Smooth muscle cell (in vitro differentiated cells): ENCODE measurements at regions not wholly inside any gene's neighbourhood (a gene's known extent, or its start where the extent isn't known, plus 50 kb on each side); places are given as distances from the start of the nearest gene placed in this dataset.
A peak's percentile ranks its signal among the peaks of the same experiment; 100 is the strongest.

Experiments used
- DNase-seq: peaks from one replicate; lab custom pipeline; 2025; ENCODE audit not compliant: unreplicated experiment; lab: John Stamatoyannopoulos, UW
- H2AFZ ChIP-seq: fragments of 200-600 bp; sonication (generic); 2 replicates; pipeline ENCODE4 v1.6.0; 2016; ENCODE audit warnings: antibody characterized with exemption, low read depth, mild to moderate bottlenecking
- H3F3A ChIP-seq: fragments of 200-600 bp; sonication (generic); 2 replicates; pipeline ENCODE4 v1.6.0; 2017; ENCODE audit warnings: antibody characterized with exemption, low read depth
- H3K27ac ChIP-seq: fragments of 200-600 bp; sonication (generic); 2 replicates; pipeline ENCODE4 v1.5.1; 2016; ENCODE audit warnings: low read depth, mild to moderate bottlenecking
- H3K27me3 ChIP-seq: fragments of 200-600 bp; sonication (generic); 2 replicates; pipeline ENCODE4 v1.6.1; 2016; ENCODE audit warnings: low read depth, mild to moderate bottlenecking
- H3K36me3 ChIP-seq: fragments of 200-600 bp; sonication (generic); 2 replicates; pipeline ENCODE4 v1.5.1; 2016; ENCODE audit warnings: low read depth
- H3K4me1 ChIP-seq: fragments of 200-600 bp; sonication (generic); 2 replicates; pipeline ENCODE4 v1.5.1; 2016; ENCODE audit warnings: low read depth
- H3K4me2 ChIP-seq: fragments of 200-600 bp; sonication (generic); 2 replicates; pipeline ENCODE4 v1.6.0; 2016; ENCODE audit warnings: mild to moderate bottlenecking
- H3K4me3 ChIP-seq: fragments of 200-600 bp; sonication (generic); 2 replicates; pipeline ENCODE4 v1.5.1; 2016; ENCODE audit warnings: mild to moderate bottlenecking
- H3K79me2 ChIP-seq: fragments of 200-600 bp; sonication (generic); 2 replicates; pipeline ENCODE4 v1.6.0; 2016; ENCODE audit warnings: low read depth, mild to moderate bottlenecking
- H3K9ac ChIP-seq: fragments of 200-600 bp; sonication (generic); 2 replicates; pipeline ENCODE4 v1.6.0; 2016; ENCODE audit warnings: low read depth
- H3K9me3 ChIP-seq: fragments of 200-600 bp; sonication (generic); replicated peaks from 2 replicates; pipeline ENCODE4 v1.5.1; 2016; ENCODE audit warnings: low read depth
- H4K20me1 ChIP-seq: fragments of 200-600 bp; sonication (generic); 2 replicates; pipeline ENCODE4 v1.6.0; 2016; ENCODE audit warnings: low read depth
- CTCF ChIP-seq: fragments of 200-600 bp; sonication (generic); IDR thresholded peaks from 2 replicates; pipeline ENCODE4 v1.5.1; 2017; ENCODE audit warnings: borderline replicate concordance, mild to moderate bottlenecking, antibody characterized with exemption; ENCODE audit not compliant: insufficient read depth, poor library complexity, severe bottlenecking
- WGBS: methylation state at CpG from one replicate; pipeline ENCODE4 v1.1.7; 2016; ENCODE audit warnings: low lambda C conversion rate; 5-methylcytosine and 5-hydroxymethylcytosine counted together

- H3K36me3 ChIP-seq = no peaks in the 10 kb centered on the region
- H3K4me3 ChIP-seq = no peak overlapping the region
- no peaks in the 10 kb centered on the region for H3K27me3 ChIP-seq
- no peak overlapping the region for H2AFZ ChIP-seq
- H4K20me1 ChIP-seq = no peaks in the 10 kb centered on the region
- no peak overlapping the region for H3K9ac ChIP-seq
- H3K9me3 ChIP-seq = no peaks in the 10 kb centered on the region
- H3K79me2 ChIP-seq = no peaks in the 10 kb centered on the region
- no peaks in the 10 kb centered on the region for H3K4me1 ChIP-seq
- no peak for TF ChIP-seq CTCF
- no peak for DNase-seq
- H3K4me2 ChIP-seq = no peak overlapping the region
- no peak overlapping the region for H3K27ac ChIP-seq
- WGBS = 84% methylated on average over 6 of the region's 6 CpGs
- H3F3A ChIP-seq = no peaks in the 10 kb centered on the region
Observed at GRCh38 chr20:7650086-7650879, 290.0 kb downstream of the HAO1 start.

GRCh38 chr20:7654231-7654630 lies 286.0 kb downstream of the HAO1 start:
- H3K9ac ChIP-seq = no peak overlapping the region

GRCh38 chr20:7656687-7657467 lies 283.4 kb downstream of the HAO1 start:
- Histone ChIP-seq H3K9ac (no peak overlapping the region), H3K36me3 (no peaks in the 10 kb centered on the region), H3K27me3 (no peaks in the 10 kb centered on the region), H3K9me3 (no peaks in the 10 kb centered on the region), H2AFZ (no peak overlapping the region), H3K4me2 (no peak overlapping the region), H3K79me2 (no peaks in the 10 kb centered on the region), H3K4me3 (no peak overlapping the region), H3F3A (no peaks in the 10 kb centered on the region), H3K4me1 (no peaks in the 10 kb centered on the region), H3K27ac (no peak overlapping the region), H4K20me1 (no peaks in the 10 kb centered on the region)
- WGBS = 83% methylated on average over 4 of the region's 4 CpGs
- TF ChIP-seq CTCF = no peak
- no peak for DNase-seq

More at GRCh38 chr20:7654231-7654630, 286.0 kb downstream of the HAO1 start:
- no peaks in the 10 kb centered on the region for H4K20me1 ChIP-seq
- no peaks in the 10 kb centered on the region for H3K27me3 ChIP-seq
- no peak overlapping the region for H3K27ac ChIP-seq
- no peak overlapping the region for H3K4me3 ChIP-seq
- H3K36me3 ChIP-seq = no peaks in the 10 kb centered on the region
- H3K4me1 ChIP-seq = no peaks in the 10 kb centered on the region
- H3F3A ChIP-seq = no peaks in the 10 kb centered on the region
- no peak overlapping the region for H2AFZ ChIP-seq
- TF ChIP-seq CTCF = no peak
- no peaks in the 10 kb centered on the region for H3K79me2 ChIP-seq
- H3K9me3 ChIP-seq = no peaks in the 10 kb centered on the region
- DNase-seq = no peak
- H3K4me2 ChIP-seq = no peak overlapping the region

- Histone ChIP-seq H3K27ac (peak overlapping the region; percentile 22), H3K4me2 (no peak overlapping the region)
Observed at GRCh38 chr20:7657569-7657968, 282.7 kb downstream of the HAO1 start.

More at GRCh38 chr20:7657569-7657968, 282.7 kb downstream of the HAO1 start:
- Histone ChIP-seq H3K9me3 (no peaks in the 10 kb centered on the region), H3K4me3 (no peak overlapping the region), H3K4me1 (no peaks in the 10 kb centered on the region), H3K79me2 (no peaks in the 10 kb centered on the region), H3K27me3 (no peaks in the 10 kb centered on the region), H4K20me1 (no peaks in the 10 kb centered on the region), H3K9ac (no peak overlapping the region), H3F3A (no peaks in the 10 kb centered on the region), H2AFZ (no peak overlapping the region), H3K36me3 (no peaks in the 10 kb centered on the region)
- WGBS = 74% methylated on average over 2 of the region's 2 CpGs
- DNase-seq = no peak
- TF ChIP-seq CTCF = no peak
